H1 (cell line): ENCODE measurements at regions not wholly inside any gene's neighbourhood (a gene's known extent, or its start where the extent isn't known, plus 50 kb on each side); places are given as distances from the start of the nearest gene placed in this dataset.

Experiments used
- TEAD4 ChIP-seq: IDR thresholded peaks from 2 replicates; pipeline ENCODE4 v1.6.1; 2012; ENCODE audit warnings: low read depth, low read length, inconsistent platforms, mixed read lengths
- TF ChIP-seq, protein P1 (sequence below): fragments of 300-600 bp; sonication (generic); IDR thresholded peaks from 2 replicates; pipeline ENCODE4 v1.7.1; 2012; ENCODE audit warnings: low read length, moderate library complexity, mild to moderate bottlenecking, inconsistent platforms; ENCODE audit not compliant: insufficient replicate concordance
- TF ChIP-seq, protein P2 (sequence below), 3 experiments: IDR thresholded peaks; 1 replicate in 2 of 3; 2 replicates in 1 of 3; pipeline versions ENCODE4 v1.5.1 to v1.6.1; 2011; ENCODE audit warnings: low read length in 3 of 3, mild to moderate bottlenecking in 3 of 3, inconsistent platforms in 2 of 3, low read depth in 1 of 3, moderate library complexity in 1 of 3; ENCODE audit not compliant: insufficient read depth in 1 of 3; ENCODE audit errors: control extremely low read depth in 1 of 3
- TF ChIP-seq, protein P3 (sequence below): IDR thresholded peaks from 2 replicates; pipeline ENCODE4 v1.6.1; 2011; ENCODE audit warnings: low read length, improper control_type of control experiment

DNA sequence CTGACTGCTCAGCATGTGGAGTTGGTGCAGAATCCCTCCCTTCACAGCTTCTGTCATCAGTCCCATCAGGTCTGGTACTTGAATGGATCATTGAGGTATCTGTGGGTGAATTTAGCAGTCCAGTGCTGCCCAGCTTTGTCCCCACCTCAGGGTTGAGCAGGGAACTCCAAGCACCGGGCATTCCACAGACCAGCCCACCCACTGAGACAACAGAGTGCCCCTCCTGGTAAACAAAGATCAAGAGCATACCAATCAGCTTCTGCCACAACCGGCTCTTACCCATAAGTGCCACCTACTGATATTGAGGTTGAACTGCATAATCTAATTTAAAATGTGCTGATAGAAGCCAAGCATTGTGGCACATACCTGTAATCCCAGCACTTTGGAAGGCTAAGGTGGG is 57.1 kb upstream of the FXR1 start (continued):
- TF ChIP-seq, protein P1, sequence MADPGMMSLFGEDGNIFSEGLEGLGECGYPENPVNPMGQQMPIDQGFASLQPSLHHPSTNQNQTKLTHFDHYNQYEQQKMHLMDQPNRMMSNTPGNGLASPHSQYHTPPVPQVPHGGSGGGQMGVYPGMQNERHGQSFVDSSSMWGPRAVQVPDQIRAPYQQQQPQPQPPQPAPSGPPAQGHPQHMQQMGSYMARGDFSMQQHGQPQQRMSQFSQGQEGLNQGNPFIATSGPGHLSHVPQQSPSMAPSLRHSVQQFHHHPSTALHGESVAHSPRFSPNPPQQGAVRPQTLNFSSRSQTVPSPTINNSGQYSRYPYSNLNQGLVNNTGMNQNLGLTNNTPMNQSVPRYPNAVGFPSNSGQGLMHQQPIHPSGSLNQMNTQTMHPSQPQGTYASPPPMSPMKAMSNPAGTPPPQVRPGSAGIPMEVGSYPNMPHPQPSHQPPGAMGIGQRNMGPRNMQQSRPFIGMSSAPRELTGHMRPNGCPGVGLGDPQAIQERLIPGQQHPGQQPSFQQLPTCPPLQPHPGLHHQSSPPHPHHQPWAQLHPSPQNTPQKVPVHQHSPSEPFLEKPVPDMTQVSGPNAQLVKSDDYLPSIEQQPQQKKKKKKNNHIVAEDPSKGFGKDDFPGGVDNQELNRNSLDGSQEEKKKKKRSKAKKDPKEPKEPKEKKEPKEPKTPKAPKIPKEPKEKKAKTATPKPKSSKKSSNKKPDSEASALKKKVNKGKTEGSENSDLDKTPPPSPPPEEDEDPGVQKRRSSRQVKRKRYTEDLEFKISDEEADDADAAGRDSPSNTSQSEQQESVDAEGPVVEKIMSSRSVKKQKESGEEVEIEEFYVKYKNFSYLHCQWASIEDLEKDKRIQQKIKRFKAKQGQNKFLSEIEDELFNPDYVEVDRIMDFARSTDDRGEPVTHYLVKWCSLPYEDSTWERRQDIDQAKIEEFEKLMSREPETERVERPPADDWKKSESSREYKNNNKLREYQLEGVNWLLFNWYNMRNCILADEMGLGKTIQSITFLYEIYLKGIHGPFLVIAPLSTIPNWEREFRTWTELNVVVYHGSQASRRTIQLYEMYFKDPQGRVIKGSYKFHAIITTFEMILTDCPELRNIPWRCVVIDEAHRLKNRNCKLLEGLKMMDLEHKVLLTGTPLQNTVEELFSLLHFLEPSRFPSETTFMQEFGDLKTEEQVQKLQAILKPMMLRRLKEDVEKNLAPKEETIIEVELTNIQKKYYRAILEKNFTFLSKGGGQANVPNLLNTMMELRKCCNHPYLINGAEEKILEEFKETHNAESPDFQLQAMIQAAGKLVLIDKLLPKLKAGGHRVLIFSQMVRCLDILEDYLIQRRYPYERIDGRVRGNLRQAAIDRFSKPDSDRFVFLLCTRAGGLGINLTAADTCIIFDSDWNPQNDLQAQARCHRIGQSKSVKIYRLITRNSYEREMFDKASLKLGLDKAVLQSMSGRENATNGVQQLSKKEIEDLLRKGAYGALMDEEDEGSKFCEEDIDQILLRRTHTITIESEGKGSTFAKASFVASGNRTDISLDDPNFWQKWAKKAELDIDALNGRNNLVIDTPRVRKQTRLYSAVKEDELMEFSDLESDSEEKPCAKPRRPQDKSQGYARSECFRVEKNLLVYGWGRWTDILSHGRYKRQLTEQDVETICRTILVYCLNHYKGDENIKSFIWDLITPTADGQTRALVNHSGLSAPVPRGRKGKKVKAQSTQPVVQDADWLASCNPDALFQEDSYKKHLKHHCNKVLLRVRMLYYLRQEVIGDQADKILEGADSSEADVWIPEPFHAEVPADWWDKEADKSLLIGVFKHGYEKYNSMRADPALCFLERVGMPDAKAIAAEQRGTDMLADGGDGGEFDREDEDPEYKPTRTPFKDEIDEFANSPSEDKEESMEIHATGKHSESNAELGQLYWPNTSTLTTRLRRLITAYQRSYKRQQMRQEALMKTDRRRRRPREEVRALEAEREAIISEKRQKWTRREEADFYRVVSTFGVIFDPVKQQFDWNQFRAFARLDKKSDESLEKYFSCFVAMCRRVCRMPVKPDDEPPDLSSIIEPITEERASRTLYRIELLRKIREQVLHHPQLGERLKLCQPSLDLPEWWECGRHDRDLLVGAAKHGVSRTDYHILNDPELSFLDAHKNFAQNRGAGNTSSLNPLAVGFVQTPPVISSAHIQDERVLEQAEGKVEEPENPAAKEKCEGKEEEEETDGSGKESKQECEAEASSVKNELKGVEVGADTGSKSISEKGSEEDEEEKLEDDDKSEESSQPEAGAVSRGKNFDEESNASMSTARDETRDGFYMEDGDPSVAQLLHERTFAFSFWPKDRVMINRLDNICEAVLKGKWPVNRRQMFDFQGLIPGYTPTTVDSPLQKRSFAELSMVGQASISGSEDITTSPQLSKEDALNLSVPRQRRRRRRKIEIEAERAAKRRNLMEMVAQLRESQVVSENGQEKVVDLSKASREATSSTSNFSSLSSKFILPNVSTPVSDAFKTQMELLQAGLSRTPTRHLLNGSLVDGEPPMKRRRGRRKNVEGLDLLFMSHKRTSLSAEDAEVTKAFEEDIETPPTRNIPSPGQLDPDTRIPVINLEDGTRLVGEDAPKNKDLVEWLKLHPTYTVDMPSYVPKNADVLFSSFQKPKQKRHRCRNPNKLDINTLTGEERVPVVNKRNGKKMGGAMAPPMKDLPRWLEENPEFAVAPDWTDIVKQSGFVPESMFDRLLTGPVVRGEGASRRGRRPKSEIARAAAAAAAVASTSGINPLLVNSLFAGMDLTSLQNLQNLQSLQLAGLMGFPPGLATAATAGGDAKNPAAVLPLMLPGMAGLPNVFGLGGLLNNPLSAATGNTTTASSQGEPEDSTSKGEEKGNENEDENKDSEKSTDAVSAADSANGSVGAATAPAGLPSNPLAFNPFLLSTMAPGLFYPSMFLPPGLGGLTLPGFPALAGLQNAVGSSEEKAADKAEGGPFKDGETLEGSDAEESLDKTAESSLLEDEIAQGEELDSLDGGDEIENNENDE: no peak
- TF ChIP-seq, protein P2, sequence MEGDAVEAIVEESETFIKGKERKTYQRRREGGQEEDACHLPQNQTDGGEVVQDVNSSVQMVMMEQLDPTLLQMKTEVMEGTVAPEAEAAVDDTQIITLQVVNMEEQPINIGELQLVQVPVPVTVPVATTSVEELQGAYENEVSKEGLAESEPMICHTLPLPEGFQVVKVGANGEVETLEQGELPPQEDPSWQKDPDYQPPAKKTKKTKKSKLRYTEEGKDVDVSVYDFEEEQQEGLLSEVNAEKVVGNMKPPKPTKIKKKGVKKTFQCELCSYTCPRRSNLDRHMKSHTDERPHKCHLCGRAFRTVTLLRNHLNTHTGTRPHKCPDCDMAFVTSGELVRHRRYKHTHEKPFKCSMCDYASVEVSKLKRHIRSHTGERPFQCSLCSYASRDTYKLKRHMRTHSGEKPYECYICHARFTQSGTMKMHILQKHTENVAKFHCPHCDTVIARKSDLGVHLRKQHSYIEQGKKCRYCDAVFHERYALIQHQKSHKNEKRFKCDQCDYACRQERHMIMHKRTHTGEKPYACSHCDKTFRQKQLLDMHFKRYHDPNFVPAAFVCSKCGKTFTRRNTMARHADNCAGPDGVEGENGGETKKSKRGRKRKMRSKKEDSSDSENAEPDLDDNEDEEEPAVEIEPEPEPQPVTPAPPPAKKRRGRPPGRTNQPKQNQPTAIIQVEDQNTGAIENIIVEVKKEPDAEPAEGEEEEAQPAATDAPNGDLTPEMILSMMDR (IDR thresholded peaks at IDR 0.05; ENCODE audit: control extremely low read depth in 1 of 3, insufficient read depth in 1 of 3, low read depth in 1 of 3, low read length in 3 of 3): peak in 2 of 3 experiments; percentile 53 to 55; a peak in 3 of 4 replicates
- TF ChIP-seq, protein P3, sequence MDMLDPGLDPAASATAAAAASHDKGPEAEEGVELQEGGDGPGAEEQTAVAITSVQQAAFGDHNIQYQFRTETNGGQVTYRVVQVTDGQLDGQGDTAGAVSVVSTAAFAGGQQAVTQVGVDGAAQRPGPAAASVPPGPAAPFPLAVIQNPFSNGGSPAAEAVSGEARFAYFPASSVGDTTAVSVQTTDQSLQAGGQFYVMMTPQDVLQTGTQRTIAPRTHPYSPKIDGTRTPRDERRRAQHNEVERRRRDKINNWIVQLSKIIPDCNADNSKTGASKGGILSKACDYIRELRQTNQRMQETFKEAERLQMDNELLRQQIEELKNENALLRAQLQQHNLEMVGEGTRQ: no peak
- 0 out of 2 replicates have a peak, but pooled peaks have one; percentile 58 for TF ChIP-seq TEAD4
